Stimulated activated CD4-positive, alpha-beta T cell treated with anti-CD3 and anti-CD28 coated beads, Interleukin-1b, Interleukin-23, amount 100 ng/mL, for 24 hours (primary cell): ENCODE measurements at regions not wholly inside any gene's neighbourhood (a gene's known extent, or its start where the extent isn't known, plus 50 kb on each side); places are given as distances from the start of the nearest gene placed in this dataset.
A peak's percentile ranks its signal among the peaks of the same experiment; 100 is the strongest.

Experiments
- DNase-seq, 4 experiments: peaks; one replicate each; pipeline ENCODE4 v3.0.0-alpha.2; 2020; ENCODE audit warnings: low read depth in 4 of 4, low spot score in 1 of 4

GRCh38 chr13:73765651-73766384 lies 368.4 kb downstream of the KLF12 start:
- peak; percentile 26 to 44 (median 40) for DNase-seq

DNA sequence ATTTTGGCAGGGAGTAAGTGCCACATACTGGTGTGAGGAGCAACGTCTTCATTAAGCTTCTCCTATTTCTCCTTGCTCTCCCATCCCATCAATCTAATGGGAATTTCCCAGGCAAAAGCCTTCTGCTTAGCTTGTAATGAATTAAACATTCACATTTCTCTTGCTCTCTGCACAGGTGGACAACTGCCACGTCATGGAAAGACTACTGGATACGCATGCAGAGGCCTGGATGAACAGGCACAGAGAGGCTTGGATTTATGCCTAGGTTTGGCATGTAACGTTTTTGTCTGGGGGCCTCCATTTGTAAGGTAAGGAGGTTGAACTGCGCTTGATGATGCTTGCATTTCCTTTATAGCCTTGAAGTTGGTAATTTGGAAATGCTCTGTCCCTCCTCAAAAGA lies 374.8 kb downstream of the KLF12 start:
- no peak for DNase-seq

- no peak for DNase-seq
Observed at GRCh38 chr13:73757481-73758233, 376.5 kb downstream of the KLF12 start.

- no peak for DNase-seq
Observed at GRCh38 chr13:73754727-73755292, 379.4 kb downstream of the KLF12 start.

- no peak for DNase-seq
Observed at GRCh38 chr13:73754241-73754640, 380.0 kb downstream of the KLF12 start.

DNA sequence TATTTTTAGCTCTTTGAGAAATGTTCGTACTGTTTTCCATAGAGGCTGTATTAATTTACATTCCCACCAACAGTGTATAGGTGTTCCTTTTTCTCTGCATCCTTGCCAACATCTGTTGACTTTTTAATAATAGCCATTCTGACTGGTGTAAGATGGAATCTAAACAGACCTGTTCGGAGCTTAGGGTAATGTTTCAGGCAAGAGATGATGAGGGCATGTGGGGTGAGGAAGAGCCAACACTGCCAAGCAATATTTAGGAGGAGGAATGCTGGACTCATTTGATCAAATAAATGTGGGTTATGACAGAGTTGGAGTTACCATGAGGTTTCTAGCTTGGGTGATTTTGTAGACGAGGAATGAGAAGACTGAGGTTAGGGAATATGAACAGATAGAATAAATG lies 382.9 kb downstream of the KLF12 start:
- DNase-seq: no peak

DNA sequence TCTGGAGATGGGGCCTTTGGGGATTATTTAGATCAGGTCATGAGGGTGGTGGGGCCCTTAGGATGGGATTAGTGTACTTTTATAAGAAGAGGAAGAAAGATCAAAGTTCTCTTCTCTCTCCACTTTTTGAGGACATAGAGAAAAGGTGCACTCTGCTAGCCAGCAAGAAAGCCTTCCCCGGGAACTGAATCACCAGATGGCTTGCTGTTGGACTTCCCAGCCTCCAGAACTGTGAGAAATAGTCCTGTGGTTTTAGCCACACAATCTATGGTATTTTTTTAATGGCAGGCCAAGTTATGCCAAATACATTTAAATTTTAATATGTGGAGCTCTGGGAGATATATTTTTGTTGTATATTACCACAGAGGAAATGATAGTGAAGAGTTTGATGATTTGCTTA lies 385.8 kb downstream of the KLF12 start:
- no peak for DNase-seq

DNA sequence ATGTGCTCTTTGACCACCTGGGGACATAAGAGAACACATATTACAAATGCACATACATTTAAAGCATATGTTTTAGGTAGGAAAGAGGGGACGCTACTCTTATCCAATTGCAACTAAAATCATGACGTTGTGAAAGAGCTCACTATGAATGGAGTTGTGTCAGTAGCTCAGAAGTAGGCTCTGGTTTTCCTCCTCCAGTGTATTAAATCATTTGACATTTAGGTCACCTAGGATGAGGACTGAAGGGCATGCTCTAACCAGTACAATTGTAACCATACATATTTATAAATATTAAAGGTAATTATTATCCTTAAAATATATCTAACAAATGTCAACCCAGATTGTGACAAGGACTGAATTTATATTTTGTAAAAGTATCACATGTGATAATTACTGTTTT lies 389.0 kb downstream of the KLF12 start:
- no peak for DNase-seq

DNA sequence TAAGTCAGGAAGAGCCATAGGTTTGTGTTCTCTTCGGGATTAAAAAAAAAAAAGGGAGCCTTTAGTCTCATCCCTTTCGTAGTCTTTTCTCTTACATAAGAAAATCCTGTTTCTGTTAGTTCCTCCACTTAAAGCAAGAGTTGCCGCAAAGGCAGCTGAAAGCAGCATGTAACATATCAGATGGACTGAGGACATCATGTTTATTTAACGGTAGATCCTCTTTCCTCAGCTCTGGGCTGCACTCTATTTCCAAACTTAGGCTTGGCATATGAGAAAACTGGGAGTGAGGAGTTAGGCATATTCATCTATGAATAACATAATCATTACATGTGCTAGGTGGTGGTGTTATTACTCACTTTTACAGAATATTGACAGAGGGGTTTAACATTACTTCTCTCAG lies 391.2 kb downstream of the KLF12 start:
- DNase-seq: no peak

GRCh38 chr13:73741742-73742141 lies 392.5 kb downstream of the KLF12 start:
- DNase-seq: no peak

DNA sequence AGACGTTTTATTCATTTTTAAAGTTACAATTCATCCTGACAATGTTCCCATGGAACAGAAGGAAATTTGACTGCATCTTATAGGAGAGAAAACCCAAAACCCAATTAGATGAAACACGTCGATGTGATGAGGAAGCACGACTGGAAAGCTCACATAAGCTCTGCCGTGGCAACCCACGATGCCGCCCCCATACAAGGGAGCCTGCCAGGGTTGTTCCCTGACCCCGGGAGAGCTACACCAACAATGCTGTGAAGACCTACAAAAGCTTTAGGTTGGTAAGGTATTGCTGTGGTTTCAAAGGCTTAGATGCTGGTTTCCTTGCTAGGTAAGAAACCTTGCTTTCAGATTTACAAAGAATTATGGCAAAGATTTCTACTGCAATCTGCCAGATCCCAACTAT lies 393.1 kb downstream of the KLF12 start:
- DNase-seq: no peak

GRCh38 chr13:73740666-73741065 lies 393.5 kb downstream of the KLF12 start:
- DNase-seq: no peak

DNA sequence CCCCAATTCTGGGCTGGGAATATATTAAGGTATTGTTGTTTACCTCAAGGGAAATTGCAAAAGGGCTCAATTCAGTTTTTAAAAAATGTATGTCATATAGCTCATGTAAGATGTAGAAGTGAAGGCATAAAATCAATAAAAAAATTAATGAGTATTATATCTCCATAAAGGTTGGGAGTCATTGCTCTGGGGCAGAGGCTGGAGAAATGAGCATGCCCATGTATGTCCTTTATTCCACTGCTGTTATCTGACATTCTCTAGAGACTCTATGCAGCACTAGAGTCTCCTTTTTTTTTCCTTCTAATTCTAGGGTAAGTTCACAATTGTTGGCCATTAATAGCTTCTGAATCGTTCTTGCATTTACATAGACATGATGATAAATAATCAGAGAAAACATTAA lies 394.8 kb downstream of the KLF12 start:
- DNase-seq: no peak

GRCh38 chr13:73738626-73739025 lies 395.6 kb downstream of the KLF12 start:
- DNase-seq: no peak

GRCh38 chr13:73737214-73737613 lies 397.0 kb downstream of the KLF12 start:
- no peak for DNase-seq

- no peak for DNase-seq
Observed at GRCh38 chr13:73733706-73734105, 400.5 kb downstream of the KLF12 start.

DNA sequence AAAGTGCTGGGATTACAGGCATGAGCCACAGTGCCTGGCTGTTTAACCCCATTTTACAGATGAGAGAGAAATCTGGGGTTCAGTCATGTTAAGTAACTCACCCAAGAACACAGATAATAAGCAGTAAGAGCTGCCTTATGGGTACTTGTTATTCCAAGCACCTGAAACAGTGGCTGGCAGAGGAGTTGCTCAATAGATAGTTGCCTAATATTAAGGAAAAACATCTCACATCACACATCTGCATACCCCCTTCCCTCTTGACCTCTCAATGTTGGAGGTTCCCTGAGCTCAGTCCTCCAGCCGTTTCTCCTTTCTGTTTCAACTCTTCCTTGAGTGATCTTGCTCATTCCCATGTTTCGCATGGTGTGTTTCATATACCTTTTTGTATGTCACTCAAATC lies 401.9 kb downstream of the KLF12 start:
- no peak for DNase-seq

DNA sequence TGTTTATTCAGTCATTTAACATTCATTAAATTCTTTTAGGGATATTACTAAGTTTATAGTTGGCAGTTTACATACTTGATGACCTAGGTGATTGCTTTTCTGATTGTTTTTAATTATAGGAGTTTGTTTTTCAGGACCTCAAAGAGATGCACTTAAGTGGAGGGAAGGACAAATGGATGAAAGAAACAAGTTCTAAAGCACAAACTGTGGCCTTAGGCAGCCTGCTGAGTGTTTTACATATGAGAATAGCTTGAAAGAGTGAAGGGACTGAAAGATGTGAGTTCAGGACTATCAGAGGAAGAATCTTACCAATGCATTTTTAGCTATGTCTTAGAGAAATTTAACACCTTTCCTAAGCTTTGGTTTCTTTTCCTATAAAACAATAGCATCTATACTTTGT lies 402.6 kb downstream of the KLF12 start:
- DNase-seq: no peak

- no peak for DNase-seq
Observed at GRCh38 chr13:73730014-73730413, 404.2 kb downstream of the KLF12 start.

DNA sequence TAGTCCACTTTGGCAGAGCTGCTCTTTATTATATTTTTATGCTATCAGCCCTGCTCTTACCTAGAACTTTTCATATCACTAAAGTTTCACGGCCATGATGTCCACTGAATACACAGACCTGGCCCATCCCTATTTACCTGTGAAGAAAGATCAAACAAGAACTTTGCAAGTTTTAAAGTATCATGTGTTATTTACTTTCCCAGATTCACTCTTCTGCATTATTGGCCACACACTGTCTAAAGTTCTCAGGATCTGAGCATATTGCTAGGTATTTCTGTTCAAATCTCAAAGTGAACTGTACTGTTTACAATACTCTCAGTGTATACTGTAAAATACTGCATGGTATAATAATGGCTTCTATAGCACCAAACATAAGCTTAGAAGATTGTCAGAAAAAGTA lies 405.2 kb downstream of the KLF12 start:
- no peak for DNase-seq

- no peak for DNase-seq
Observed at GRCh38 chr13:73722120-73722519, 412.1 kb downstream of the KLF12 start.

DNA sequence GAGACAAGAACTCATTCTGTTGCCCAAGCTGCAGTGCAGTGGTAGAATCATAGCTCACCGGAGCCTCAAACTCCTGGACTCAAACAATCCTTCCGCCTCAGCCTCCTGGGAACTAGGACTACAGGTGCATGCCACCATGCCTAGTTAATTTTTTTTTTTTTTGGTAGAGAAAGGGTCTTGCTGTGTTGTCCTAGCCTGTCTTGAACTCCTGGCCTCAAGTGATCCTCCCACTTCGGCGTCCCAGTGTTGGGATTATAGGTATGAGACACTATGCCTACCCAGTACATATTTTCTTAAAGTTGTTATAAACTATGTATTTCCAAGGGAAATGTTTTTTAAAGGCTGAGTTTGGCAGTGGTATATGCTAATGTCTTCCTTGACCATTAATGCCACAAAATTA lies 412.6 kb downstream of the KLF12 start:
- DNase-seq: no peak
